ENCODE measurements at regions not wholly inside any gene's neighbourhood (a gene's known extent, or its start where the extent isn't known, plus 50 kb on each side); places are given as distances from the start of the nearest gene placed in this dataset.

- Histone ChIP-seq H3K4me1 (ENCODE audit: insufficient read depth, low read length) (no peaks in the 10 kb centered on the region), H3K9me3 (ENCODE audit: low read length) (no peaks in the 10 kb centered on the region), H3K36me3 (ENCODE audit: insufficient read depth, low read length) (no peaks in the 10 kb centered on the region), H3K9ac (ENCODE audit: low read length) (no peak overlapping the region), H3K27ac (ENCODE audit: low read depth, low read length) (no peak overlapping the region), H3K27me3 (ENCODE audit: control insufficient read depth in 1 of 2, insufficient read depth in 2 of 2, low read length in 2 of 2) (no peaks in the 10 kb centered on the region), H3K4me3 (ENCODE audit: low read depth in 1 of 2, low read length in 2 of 2) (no peak overlapping the region)
These were observed 360.9 kb downstream of the TDRD15 start for GRCh38 chr2:21484643-21485042.

GRCh38 chr2:21486445-21486844 lies 362.7 kb downstream of the TDRD15 start:
- Histone ChIP-seq H3K4me3 (ENCODE audit: low read depth in 1 of 2, low read length in 2 of 2) (no peak overlapping the region), H3K9me3 (ENCODE audit: low read length) (no peaks in the 10 kb centered on the region), H3K27ac (ENCODE audit: low read depth, low read length) (no peak overlapping the region), H3K27me3 (ENCODE audit: control insufficient read depth in 1 of 2, insufficient read depth in 2 of 2, low read length in 2 of 2) (no peaks in the 10 kb centered on the region), H3K36me3 (ENCODE audit: insufficient read depth, low read length) (no peaks in the 10 kb centered on the region), H3K9ac (ENCODE audit: low read length) (no peak overlapping the region), H3K4me1 (ENCODE audit: insufficient read depth, low read length) (no peaks in the 10 kb centered on the region)

DNA sequence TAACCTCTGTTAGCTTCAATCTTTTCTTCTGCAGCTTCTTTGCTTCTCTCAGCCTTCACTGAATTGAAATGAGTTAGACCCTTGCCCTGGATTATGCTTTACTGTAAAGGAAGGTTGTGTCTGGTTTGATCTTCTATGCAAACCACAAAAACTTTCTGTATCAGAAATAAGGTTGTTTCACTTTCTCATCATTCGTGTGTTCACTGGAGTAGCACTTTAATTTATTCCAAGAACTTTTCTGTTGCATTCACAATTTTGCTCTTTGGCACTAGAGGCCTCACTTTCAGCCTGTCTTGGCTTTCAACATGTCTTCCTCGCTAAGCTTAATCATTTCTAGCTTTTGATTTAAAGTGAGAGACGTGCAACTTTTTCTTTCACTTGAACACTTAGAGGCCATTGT lies 365.3 kb downstream of the TDRD15 start:
- Histone ChIP-seq H3K9ac (ENCODE audit: low read length) (no peak overlapping the region), H3K27me3 (ENCODE audit: control insufficient read depth in 1 of 2, insufficient read depth in 2 of 2, low read length in 2 of 2) (no peaks in the 10 kb centered on the region), H3K27ac (ENCODE audit: low read depth, low read length) (no peak overlapping the region), H3K36me3 (ENCODE audit: insufficient read depth, low read length) (no peaks in the 10 kb centered on the region), H3K4me3 (ENCODE audit: low read depth in 1 of 2, low read length in 2 of 2) (no peak overlapping the region), H3K9me3 (ENCODE audit: low read length) (no peaks in the 10 kb centered on the region), H3K4me1 (ENCODE audit: insufficient read depth, low read length) (no peaks in the 10 kb centered on the region)

DNA sequence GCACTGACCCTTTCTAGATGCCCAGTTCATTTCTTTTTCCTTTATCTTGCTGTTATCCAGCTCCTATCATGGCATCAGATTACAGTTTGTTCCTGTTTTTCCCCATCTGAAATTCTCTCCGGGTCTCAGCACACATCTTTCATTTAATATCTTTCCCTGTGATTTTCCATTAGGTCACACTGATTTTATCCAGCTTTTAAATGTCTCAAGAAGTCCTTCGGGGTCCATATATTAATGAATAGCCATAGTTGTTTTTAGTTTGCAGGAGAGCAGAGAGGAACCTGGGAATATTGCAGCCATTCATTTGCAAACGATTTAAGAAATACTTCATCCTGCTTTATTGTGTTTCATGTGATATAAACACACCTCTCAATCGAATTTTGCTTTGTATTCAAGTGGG lies 374.2 kb downstream of the TDRD15 start:
- no peaks in the 10 kb centered on the region for H3K9me3 ChIP-seq (ENCODE audit: low read length)
- peaks cover 34% of the 10 kb centered on the region for H3K4me1 ChIP-seq (ENCODE audit: insufficient read depth, low read length)
- no peaks in the 10 kb centered on the region for H3K27me3 ChIP-seq (ENCODE audit: control insufficient read depth in 1 of 2, insufficient read depth in 2 of 2, low read length in 2 of 2)
- no peak overlapping the region for H3K27ac ChIP-seq (ENCODE audit: low read depth, low read length)
- no peaks in the 10 kb centered on the region for H3K36me3 ChIP-seq (ENCODE audit: insufficient read depth, low read length)
- H3K9ac ChIP-seq (ENCODE audit: low read length), result no peak overlapping the region
- no peak overlapping the region for H3K4me3 ChIP-seq (ENCODE audit: low read depth in 1 of 2, low read length in 2 of 2)

DNA sequence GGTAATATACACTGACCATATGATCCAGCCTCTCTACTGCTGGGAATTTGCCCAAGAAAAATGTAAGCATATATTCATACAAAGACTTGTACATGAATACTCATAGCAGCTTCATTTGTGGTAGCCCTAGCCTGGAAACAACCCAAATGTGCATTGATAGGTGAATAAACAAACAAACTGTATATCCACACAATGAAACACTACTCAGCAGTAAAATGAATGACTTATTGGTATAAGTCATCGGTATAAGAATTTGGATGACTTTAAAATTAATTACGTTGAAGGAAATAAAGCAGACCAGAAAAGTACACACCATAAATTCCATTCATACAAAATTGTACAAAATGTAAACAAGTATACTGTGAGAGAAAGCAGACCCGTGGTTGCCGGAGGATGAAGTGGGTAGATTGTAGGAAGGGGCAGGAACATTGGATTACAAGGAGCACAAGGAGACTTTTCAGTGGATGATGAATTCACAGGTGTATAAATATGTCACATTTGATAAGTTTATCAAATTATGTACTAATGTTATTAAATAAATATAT lies 376.7 kb downstream of the TDRD15 start:
- Histone ChIP-seq H3K9me3 (ENCODE audit: low read length) (no peaks in the 10 kb centered on the region), H3K27ac (ENCODE audit: low read depth, low read length) (no peak overlapping the region), H3K9ac (ENCODE audit: low read length) (no peak overlapping the region), H3K27me3 (ENCODE audit: control insufficient read depth in 1 of 2, insufficient read depth in 2 of 2, low read length in 2 of 2) (no peaks in the 10 kb centered on the region), H3K4me1 (ENCODE audit: insufficient read depth, low read length) (peaks cover 34% of the 10 kb centered on the region), H3K36me3 (ENCODE audit: insufficient read depth, low read length) (no peaks in the 10 kb centered on the region), H3K4me3 (ENCODE audit: low read depth in 1 of 2, low read length in 2 of 2) (no peak overlapping the region)

- H3K4me3 ChIP-seq (ENCODE audit: low read depth in 1 of 2, low read length in 2 of 2), result no peak overlapping the region
- H3K27me3 ChIP-seq (ENCODE audit: control insufficient read depth in 1 of 2, insufficient read depth in 2 of 2, low read length in 2 of 2), result no peaks in the 10 kb centered on the region
These were observed 377.7 kb downstream of the TDRD15 start for GRCh38 chr2:21501376-21502027.

DNA sequence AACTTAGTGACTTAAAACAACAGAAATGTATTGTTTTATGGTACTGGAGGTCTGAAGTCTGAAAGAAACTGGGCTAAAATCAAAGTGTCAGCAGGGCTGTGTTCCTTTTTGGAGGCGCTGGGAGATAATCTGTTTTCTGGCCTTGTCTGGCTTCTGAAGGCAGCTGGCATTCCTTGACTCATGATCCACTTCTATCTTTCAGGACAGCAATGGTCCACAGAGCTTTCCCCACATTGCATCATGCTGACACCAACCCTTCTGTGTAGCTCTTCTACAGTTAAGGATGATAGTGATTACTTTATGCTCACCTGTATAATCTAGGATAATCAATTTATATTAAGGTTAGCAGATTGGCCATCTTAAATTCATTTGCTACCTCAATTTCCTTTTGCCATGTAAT lies 392.1 kb downstream of the TDRD15 start:
- Histone ChIP-seq H3K27ac (ENCODE audit: low read depth, low read length) (no peak overlapping the region), H3K9ac (ENCODE audit: low read length) (no peak overlapping the region), H3K9me3 (ENCODE audit: low read length) (no peaks in the 10 kb centered on the region), H3K4me1 (ENCODE audit: insufficient read depth, low read length) (no peaks in the 10 kb centered on the region), H3K36me3 (ENCODE audit: insufficient read depth, low read length) (no peaks in the 10 kb centered on the region), H3K4me3 (ENCODE audit: low read depth in 1 of 2, low read length in 2 of 2) (no peak overlapping the region), H3K27me3 (ENCODE audit: control insufficient read depth in 1 of 2, insufficient read depth in 2 of 2, low read length in 2 of 2) (no peaks in the 10 kb centered on the region)

More at GRCh38 chr2:21501376-21502027, 377.7 kb downstream of the TDRD15 start:
- no peaks in the 10 kb centered on the region for H3K36me3 ChIP-seq (ENCODE audit: insufficient read depth, low read length)
- H3K9ac ChIP-seq (ENCODE audit: low read length), result no peak overlapping the region
- no peaks in the 10 kb centered on the region for H3K9me3 ChIP-seq (ENCODE audit: low read length)
- H3K27ac ChIP-seq (ENCODE audit: low read depth, low read length), result peak overlapping the region; percentile 57
- H3K4me1 ChIP-seq (ENCODE audit: insufficient read depth, low read length), result peaks cover 34% of the 10 kb centered on the region

- H3K9ac ChIP-seq (ENCODE audit: low read length), result no peak overlapping the region
- no peak overlapping the region for H3K27ac ChIP-seq (ENCODE audit: low read depth, low read length)
- no peaks in the 10 kb centered on the region for H3K27me3 ChIP-seq (ENCODE audit: control insufficient read depth in 1 of 2, insufficient read depth in 2 of 2, low read length in 2 of 2)
- H3K36me3 ChIP-seq (ENCODE audit: insufficient read depth, low read length), result no peaks in the 10 kb centered on the region
- no peaks in the 10 kb centered on the region for H3K4me1 ChIP-seq (ENCODE audit: insufficient read depth, low read length)
- no peak overlapping the region for H3K4me3 ChIP-seq (ENCODE audit: low read depth in 1 of 2, low read length in 2 of 2)
- H3K9me3 ChIP-seq (ENCODE audit: low read length), result no peaks in the 10 kb centered on the region
These were observed 395.6 kb downstream of the TDRD15 start for GRCh38 chr2:21519412-21519811.

GRCh38 chr2:21519821-21520220 lies 396.1 kb downstream of the TDRD15 start:
- Histone ChIP-seq H3K4me1 (ENCODE audit: insufficient read depth, low read length) (no peaks in the 10 kb centered on the region), H3K27me3 (ENCODE audit: control insufficient read depth in 1 of 2, insufficient read depth in 2 of 2, low read length in 2 of 2) (no peaks in the 10 kb centered on the region), H3K36me3 (ENCODE audit: insufficient read depth, low read length) (no peaks in the 10 kb centered on the region), H3K9ac (ENCODE audit: low read length) (no peak overlapping the region), H3K9me3 (ENCODE audit: low read length) (no peaks in the 10 kb centered on the region), H3K4me3 (ENCODE audit: low read depth in 1 of 2, low read length in 2 of 2) (no peak overlapping the region), H3K27ac (ENCODE audit: low read depth, low read length) (no peak overlapping the region)

- Histone ChIP-seq H3K9ac (ENCODE audit: low read length) (no peak overlapping the region), H3K4me3 (ENCODE audit: low read depth in 1 of 2, low read length in 2 of 2) (no peak overlapping the region), H3K27me3 (ENCODE audit: control insufficient read depth in 1 of 2, insufficient read depth in 2 of 2, low read length in 2 of 2) (no peaks in the 10 kb centered on the region)
These were observed 412.1 kb downstream of the TDRD15 start for GRCh38 chr2:21535826-21536225.

GRCh38 chr2:21539685-21540084 lies 415.9 kb downstream of the TDRD15 start:
- Histone ChIP-seq H3K4me1 (ENCODE audit: insufficient read depth, low read length) (peaks cover 7% of the 10 kb centered on the region), H3K27me3 (ENCODE audit: control insufficient read depth in 1 of 2, insufficient read depth in 2 of 2, low read length in 2 of 2) (no peaks in the 10 kb centered on the region), H3K4me3 (ENCODE audit: low read depth in 1 of 2, low read length in 2 of 2) (no peak overlapping the region), H3K27ac (ENCODE audit: low read depth, low read length) (no peak overlapping the region), H3K9ac (ENCODE audit: low read length) (no peak overlapping the region), H3K9me3 (ENCODE audit: low read length) (peaks cover 6% of the 10 kb centered on the region), H3K36me3 (ENCODE audit: insufficient read depth, low read length) (no peaks in the 10 kb centered on the region)

More at GRCh38 chr2:21535826-21536225, 412.1 kb downstream of the TDRD15 start:
- H3K36me3 ChIP-seq (ENCODE audit: insufficient read depth, low read length), result no peaks in the 10 kb centered on the region
- no peak overlapping the region for H3K27ac ChIP-seq (ENCODE audit: low read depth, low read length)
- H3K9me3 ChIP-seq (ENCODE audit: low read length), result peaks cover 6% of the 10 kb centered on the region
- peaks cover 7% of the 10 kb centered on the region for H3K4me1 ChIP-seq (ENCODE audit: insufficient read depth, low read length)

DNA sequence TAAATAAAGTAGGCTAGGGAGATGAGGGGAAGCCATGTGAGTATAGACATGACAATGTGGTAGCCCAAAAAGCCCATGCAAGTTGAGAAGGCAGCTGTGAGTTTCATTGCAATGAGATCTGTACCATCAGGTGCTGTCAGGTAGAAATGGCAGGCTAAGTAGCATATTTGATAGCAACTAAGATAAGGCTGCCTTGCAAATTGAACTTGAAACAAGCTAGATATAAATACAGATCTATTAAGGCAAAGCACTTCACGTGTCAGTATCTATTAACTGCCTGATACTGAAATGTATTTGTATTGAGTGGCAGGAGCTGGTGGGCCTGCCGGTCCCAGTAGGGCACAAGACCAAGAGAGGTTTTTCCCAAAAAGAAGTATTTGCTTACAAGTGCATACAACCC lies 419.9 kb downstream of the TDRD15 start:
- Histone ChIP-seq H3K9ac (ENCODE audit: low read length) (no peak overlapping the region), H3K27me3 (ENCODE audit: control insufficient read depth in 1 of 2, insufficient read depth in 2 of 2, low read length in 2 of 2) (no peaks in the 10 kb centered on the region), H3K4me3 (ENCODE audit: low read depth in 1 of 2, low read length in 2 of 2) (no peak overlapping the region), H3K9me3 (ENCODE audit: low read length) (no peaks in the 10 kb centered on the region), H3K27ac (ENCODE audit: low read depth, low read length) (no peak overlapping the region), H3K36me3 (ENCODE audit: insufficient read depth, low read length) (no peaks in the 10 kb centered on the region), H3K4me1 (ENCODE audit: insufficient read depth, low read length) (peaks cover 7% of the 10 kb centered on the region)
